ENCODE measurements at regions not wholly inside any gene's neighbourhood (a gene's known extent, or its start where the extent isn't known, plus 50 kb on each side); places are given as distances from the start of the nearest gene placed in this dataset.
"Not testable (repeated sequence)": the region's sequence is repeated elsewhere in the genome, so short reads cannot be mapped to it uniquely, and the experiment has no call there.

GRCh38 chr15:99784800-99785199 is 51.6 kb upstream of the LYSMD4 start:
- H3K36me3 ChIP-seq, H3K9me3 ChIP-seq, H3K4me3 ChIP-seq, DNase-seq: not testable (repeated sequence)
- H3K27me3 ChIP-seq = peaks cover 50% of the 10 kb centered on the region

- H3K4me3 ChIP-seq, H3K9me3 ChIP-seq, H3K36me3 ChIP-seq, DNase-seq: not testable (repeated sequence)
- H3K27me3 ChIP-seq = peaks cover 48% of the 10 kb centered on the region
These were observed 50.8 kb upstream of the LYSMD4 start for GRCh38 chr15:99783918-99784619.
